SJCRH30 (cell line): ENCODE measurements at regions not wholly inside any gene's neighbourhood (a gene's known extent, or its start where the extent isn't known, plus 50 kb on each side); places are given as distances from the start of the nearest gene placed in this dataset.
A peak's percentile ranks its signal among the peaks of the same experiment; 100 is the strongest.

Experiments used
- DNase-seq, 2 experiments: peaks; one replicate each; pipeline ENCODE4 v3.0.0-alpha.2; 2015 to 2020
- H3K27ac ChIP-seq: fragments of 250-450 bp; sonication (Bioruptor Pico); 2 replicates; pipeline ENCODE4 v1.5.1; 2020; ENCODE audit warnings: mild to moderate bottlenecking, moderate library complexity
- H3K27me3 ChIP-seq: fragments of 250-450 bp; sonication (Bioruptor Pico); 2 replicates; pipeline ENCODE4 v1.5.1; 2020; ENCODE audit warnings: mild to moderate bottlenecking, moderate library complexity
- H3K36me3 ChIP-seq: fragments of 250-450 bp; sonication (Bioruptor Pico); 2 replicates; pipeline ENCODE4 v1.5.1; 2020; ENCODE audit warnings: mild to moderate bottlenecking, moderate library complexity
- H3K4me1 ChIP-seq: fragments of 250-450 bp; sonication (Bioruptor Pico); 2 replicates; pipeline ENCODE4 v1.5.1; 2020; ENCODE audit warnings: mild to moderate bottlenecking, moderate library complexity
- H3K4me3 ChIP-seq: fragments of 250-450 bp; sonication (Bioruptor Pico); 2 replicates; pipeline ENCODE4 v1.5.1; 2020; ENCODE audit warnings: mild to moderate bottlenecking, moderate library complexity
- H3K9me3 ChIP-seq: fragments of 250-450 bp; sonication (Bioruptor Pico); replicated peaks from 2 replicates; pipeline ENCODE4 v1.5.1; 2020; ENCODE audit warnings: mild to moderate bottlenecking, moderate library complexity

DNA sequence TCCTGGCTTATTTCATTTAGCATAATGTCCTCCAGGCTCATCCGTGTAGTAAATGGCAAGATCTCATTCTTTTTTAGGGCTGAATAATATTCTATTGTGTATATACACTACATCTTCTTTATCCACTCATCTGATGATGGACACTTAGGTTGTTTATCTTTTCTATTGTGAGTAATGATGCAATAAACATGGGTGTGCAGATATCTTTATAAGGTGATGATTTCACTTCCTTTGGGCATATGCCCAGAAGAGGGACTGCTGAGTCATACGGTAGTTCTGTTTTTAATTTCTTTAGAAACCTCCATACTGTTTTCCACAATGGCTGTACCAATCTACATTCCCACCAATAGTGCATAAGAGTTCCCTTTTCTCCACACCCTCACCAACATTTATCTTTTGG is 317.6 kb upstream of the CNKSR2 start:
- Histone ChIP-seq H3K27me3 (no peaks in the 10 kb centered on the region), H3K9me3 (no peaks in the 10 kb centered on the region), H3K27ac (no peak overlapping the region), H3K4me1 (no peaks in the 10 kb centered on the region), H3K36me3 (no peaks in the 10 kb centered on the region), H3K4me3 (no peak overlapping the region)
- DNase-seq, result no peak

DNA sequence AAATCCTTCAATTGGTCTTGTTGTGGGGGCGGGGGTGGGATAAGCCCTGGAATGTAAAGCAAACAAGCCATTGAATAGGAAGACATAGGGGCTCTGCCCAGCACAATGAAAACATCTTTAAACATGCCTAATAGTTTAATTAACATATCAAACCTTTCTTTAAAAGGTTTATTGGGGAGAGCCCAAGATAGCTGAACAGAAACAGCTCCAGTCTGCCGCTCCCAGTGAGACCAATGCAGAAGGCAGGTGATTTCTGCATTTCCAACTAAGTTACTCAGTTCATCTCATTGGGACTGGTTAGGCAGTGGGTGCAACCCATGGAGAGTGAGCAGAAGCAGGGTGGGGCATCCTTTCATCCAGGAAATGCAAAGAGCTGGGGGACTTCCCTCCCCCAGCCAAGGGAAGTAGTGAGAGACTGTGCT is 327.2 kb upstream of the CNKSR2 start:
- no peaks in the 10 kb centered on the region for H3K36me3 ChIP-seq
- H3K27ac ChIP-seq, result no peak overlapping the region
- no peak overlapping the region for H3K4me3 ChIP-seq
- no peaks in the 10 kb centered on the region for H3K4me1 ChIP-seq
- H3K27me3 ChIP-seq, result no peaks in the 10 kb centered on the region
- no peaks in the 10 kb centered on the region for H3K9me3 ChIP-seq
- no peak for DNase-seq

DNA sequence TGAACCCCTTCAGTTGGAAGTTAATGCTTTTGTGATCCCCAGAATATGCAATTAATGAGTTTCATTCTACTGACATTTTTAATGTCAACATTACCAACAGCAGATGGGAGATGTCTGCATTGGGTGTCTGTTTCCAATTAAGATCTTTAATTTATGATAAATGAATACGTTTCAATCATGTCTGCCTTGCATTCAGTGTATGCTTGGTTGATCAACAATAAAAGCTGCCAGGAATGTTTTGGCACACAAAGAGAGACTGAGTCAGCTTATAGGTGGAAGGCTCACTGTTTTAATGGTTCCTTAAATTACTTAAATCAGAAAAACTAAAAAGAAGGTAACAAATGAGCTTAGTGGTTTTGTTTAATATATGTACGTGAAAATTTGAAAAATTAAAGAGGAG is 359.9 kb upstream of the CNKSR2 start:
- H3K9me3 ChIP-seq, result no peaks in the 10 kb centered on the region
- DNase-seq, result no peak

DNA sequence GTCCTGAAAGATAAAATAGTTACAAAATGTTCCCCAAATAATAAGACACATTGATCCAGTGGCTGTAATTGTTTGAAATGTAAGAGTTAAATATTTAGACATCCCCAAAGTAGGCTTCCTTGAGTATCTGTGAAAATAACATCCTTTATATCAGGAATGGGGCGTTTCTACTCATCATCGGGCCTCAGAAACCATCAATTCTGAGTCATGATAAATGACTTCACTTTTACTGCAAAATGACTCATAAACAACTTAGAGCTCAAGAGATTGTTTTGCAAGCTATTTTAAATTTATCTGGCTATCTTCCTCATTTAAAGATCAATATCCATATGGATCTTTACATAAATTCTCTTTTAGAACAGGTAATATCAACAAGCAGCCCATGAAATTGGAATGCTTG is 369.4 kb upstream of the CNKSR2 start:
- Histone ChIP-seq H3K27ac (no peak overlapping the region), H3K4me3 (no peak overlapping the region), H3K27me3 (no peaks in the 10 kb centered on the region), H3K36me3 (no peaks in the 10 kb centered on the region), H3K9me3 (no peaks in the 10 kb centered on the region), H3K4me1 (no peaks in the 10 kb centered on the region)
- DNase-seq, result no peak

More for the DNA sequence above, 359.9 kb upstream of the CNKSR2 start:
- no peaks in the 10 kb centered on the region for H3K4me1 ChIP-seq
- H3K4me3 ChIP-seq, result no peak overlapping the region
- no peaks in the 10 kb centered on the region for H3K27me3 ChIP-seq
- no peaks in the 10 kb centered on the region for H3K36me3 ChIP-seq
- no peak overlapping the region for H3K27ac ChIP-seq

DNA sequence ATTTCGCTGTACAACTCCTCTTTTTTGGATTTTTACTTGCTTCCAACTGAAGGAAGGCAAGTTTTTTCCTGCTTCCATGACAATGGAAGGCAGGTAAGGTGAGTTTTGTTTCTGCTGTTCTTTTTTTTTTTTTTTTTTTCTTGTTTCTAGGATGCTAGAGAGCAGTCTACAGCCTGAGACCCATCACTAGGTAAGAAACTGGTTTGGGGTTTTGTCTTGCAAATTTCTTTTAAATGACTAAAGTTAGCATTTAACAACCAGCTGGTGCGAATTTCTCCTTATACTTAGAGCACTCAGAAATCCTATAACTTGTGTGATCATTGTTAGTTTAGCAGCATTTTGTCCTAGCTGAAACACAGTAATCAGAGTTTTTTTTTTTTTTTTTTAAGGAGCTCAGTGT is 378.4 kb upstream of the CNKSR2 start:
- no peak for DNase-seq
- H3K9me3 ChIP-seq, result no peaks in the 10 kb centered on the region
- no peaks in the 10 kb centered on the region for H3K36me3 ChIP-seq
- no peaks in the 10 kb centered on the region for H3K27me3 ChIP-seq
- no peak overlapping the region for H3K4me3 ChIP-seq
- no peak overlapping the region for H3K27ac ChIP-seq
- no peaks in the 10 kb centered on the region for H3K4me1 ChIP-seq

DNA sequence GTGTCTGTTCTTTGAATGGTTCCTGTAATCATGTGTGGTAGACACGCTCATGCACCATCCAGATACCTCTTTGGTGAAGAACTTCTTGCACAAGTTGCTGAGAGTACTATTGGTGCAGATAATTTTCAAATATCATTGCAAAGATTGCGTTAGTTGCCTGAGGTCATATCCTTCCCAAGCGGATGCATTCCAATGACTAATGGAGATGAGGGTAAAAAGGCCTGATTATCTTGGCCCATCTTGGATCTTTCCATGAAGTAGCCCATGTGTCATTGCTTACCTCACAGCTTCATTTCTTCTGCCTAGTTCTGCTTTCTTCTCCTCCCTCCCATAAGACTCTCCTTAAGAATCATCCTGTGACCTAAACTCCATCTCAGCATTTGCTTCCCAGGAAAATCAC is 384.9 kb upstream of the CNKSR2 start:
- Histone ChIP-seq H3K9me3 (no peaks in the 10 kb centered on the region), H3K27me3 (no peaks in the 10 kb centered on the region), H3K27ac (no peak overlapping the region), H3K36me3 (no peaks in the 10 kb centered on the region), H3K4me1 (no peaks in the 10 kb centered on the region), H3K4me3 (no peak overlapping the region)
- DNase-seq, result no peak

DNA sequence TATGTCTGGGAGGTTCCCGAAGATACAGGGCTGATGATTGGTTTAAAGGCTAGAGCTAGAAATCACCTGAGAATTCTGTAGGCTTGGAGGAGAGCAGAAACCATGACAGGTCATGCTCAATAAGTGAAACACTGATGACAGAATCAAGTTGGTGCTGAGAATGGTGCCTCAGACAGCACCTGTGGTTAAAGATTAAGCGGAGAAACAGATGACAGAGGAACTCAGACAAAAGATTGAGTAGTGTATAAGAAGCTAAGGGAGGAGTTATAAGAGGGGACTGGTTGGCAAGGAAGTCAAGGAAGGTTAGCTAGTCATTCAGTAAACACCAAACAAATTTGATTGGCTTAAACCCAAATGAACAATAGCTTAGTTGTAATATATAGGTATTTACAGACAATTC is 385.4 kb upstream of the CNKSR2 start:
- H3K4me1 ChIP-seq, result no peaks in the 10 kb centered on the region

DNA sequence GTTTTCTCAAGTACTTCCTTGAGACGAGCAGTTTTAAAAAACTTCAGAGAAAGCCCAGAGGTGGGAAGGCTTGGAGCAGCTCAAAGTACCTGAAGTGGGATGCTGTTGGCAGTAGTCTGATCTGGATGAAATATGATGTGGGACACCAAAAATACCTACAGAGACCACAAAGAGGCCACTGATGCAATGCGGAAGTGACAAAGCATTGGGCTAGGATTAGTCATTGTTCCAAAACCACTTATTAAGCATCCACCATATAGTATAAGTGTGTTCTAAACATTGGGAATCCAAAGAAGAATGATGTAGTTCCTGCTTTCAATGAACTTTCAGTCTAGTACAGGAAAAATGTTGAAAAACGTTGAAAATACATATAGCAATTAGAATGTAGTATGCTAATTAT is 386.1 kb upstream of the CNKSR2 start:
- no peaks in the 10 kb centered on the region for H3K4me1 ChIP-seq
- no peak overlapping the region for H3K4me3 ChIP-seq
- H3K9me3 ChIP-seq, result no peaks in the 10 kb centered on the region
- no peaks in the 10 kb centered on the region for H3K36me3 ChIP-seq
- H3K27ac ChIP-seq, result no peak overlapping the region
- DNase-seq, result peak in 1 of 2 experiments; percentile 4
- no peaks in the 10 kb centered on the region for H3K27me3 ChIP-seq

More for the DNA sequence above, 385.4 kb upstream of the CNKSR2 start:
- Histone ChIP-seq H3K27ac (no peak overlapping the region), H3K9me3 (no peaks in the 10 kb centered on the region), H3K4me3 (no peak overlapping the region), H3K36me3 (no peaks in the 10 kb centered on the region), H3K27me3 (no peaks in the 10 kb centered on the region)
- DNase-seq, result no peak

DNA sequence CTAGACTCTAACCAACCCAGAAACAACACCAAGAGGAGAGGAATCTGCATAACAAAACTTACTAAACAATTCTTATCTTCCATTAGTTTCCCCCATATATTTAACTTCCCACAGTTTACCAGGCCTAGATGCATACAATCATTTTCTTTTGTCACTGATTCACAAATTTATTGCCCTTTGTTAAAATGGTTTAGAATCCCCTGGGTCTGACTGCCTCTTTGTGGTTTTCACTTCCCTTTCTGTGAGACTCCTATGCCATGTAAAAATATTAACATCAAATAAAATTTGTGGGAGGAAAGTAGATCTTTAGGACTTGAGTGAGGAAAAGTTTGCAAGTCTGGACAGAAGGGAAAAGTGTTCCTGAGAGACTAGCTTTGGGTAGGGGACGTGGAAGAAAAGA is 393.8 kb upstream of the CNKSR2 start:
- H3K27ac ChIP-seq, result no peak overlapping the region
- H3K36me3 ChIP-seq, result no peaks in the 10 kb centered on the region

DNA sequence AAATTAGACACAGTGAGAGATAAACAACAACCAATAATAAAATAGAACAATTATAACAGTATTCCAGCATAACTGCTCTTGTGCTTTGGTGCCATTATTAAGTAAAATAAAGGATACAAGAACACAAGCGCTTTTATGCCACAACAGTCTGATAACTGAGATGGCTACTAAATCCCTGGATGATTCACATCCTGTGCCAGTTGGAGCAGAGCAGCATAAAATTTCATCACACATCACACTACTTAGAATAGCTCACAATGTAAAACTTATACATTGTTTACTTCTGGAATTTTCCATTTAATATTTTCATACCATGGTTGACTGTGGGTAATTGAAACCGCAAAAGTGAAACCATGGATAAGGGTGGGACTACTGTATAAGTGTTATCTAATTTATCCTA is 399.9 kb upstream of the CNKSR2 start:
- Histone ChIP-seq H3K36me3 (no peaks in the 10 kb centered on the region), H3K27me3 (0 out of 2 replicates have a peak, but pooled peaks cover under 1% of the 10 kb centered on the region), H3K27ac (no peak overlapping the region), H3K4me1 (peaks cover 11% of the 10 kb centered on the region), H3K4me3 (no peak overlapping the region), H3K9me3 (no peaks in the 10 kb centered on the region)
- DNase-seq, result peak in 1 of 2 experiments; percentile 31

More for the DNA sequence above, 393.8 kb upstream of the CNKSR2 start:
- DNase-seq, result no peak
- Histone ChIP-seq H3K4me1 (no peaks in the 10 kb centered on the region), H3K4me3 (no peak overlapping the region), H3K27me3 (0 out of 2 replicates have a peak, but pooled peaks cover 2% of the 10 kb centered on the region), H3K9me3 (no peaks in the 10 kb centered on the region)

DNA sequence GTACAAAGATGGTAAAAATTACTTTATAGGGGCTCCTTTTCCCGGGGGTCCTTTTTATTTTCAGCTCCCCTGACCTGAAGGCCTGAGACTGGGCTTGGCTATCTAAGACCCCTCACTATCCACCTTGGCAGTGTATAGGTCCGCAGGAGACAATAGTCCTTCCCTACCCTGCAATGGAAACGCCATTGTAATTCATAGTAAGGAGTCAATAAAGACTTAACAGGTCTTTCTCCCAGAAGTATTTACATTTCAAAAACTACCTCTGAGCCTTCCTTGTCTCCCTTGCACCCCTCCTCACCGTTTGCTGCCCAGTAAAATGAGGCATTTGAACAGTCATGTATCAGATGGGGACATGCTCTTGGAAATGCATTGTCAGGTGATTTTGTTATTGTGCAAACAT is 401.2 kb upstream of the CNKSR2 start:
- no peaks in the 10 kb centered on the region for H3K36me3 ChIP-seq
- H3K4me1 ChIP-seq, result peaks cover 11% of the 10 kb centered on the region
- no peak for DNase-seq
- no peak overlapping the region for H3K4me3 ChIP-seq
- H3K27me3 ChIP-seq, result no peaks in the 10 kb centered on the region
- no peaks in the 10 kb centered on the region for H3K9me3 ChIP-seq
- H3K27ac ChIP-seq, result no peak overlapping the region

DNA sequence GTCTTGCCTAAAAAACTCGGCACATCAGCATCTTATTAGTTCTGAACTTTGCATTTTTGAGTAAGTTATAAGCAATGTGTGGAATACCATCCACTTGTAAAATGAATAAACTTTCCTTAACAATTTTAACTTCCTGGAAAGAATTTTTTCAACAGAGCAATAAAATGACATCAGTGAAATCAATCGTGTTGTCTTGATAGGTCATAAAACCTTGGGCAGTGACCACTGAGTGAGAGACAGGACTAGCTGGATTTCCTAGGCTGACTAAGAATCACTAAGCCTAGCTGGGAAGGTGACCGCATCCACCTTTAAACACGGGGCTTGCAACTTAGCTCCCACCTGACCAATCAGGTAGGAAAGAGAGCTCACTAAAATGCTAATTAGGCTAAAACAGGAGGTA is 403.0 kb upstream of the CNKSR2 start:
- no peaks in the 10 kb centered on the region for H3K27me3 ChIP-seq
- H3K9me3 ChIP-seq, result no peaks in the 10 kb centered on the region
- H3K4me3 ChIP-seq, result no peak overlapping the region
- no peak for DNase-seq
- H3K4me1 ChIP-seq, result peaks cover 11% of the 10 kb centered on the region
- H3K27ac ChIP-seq, result no peak overlapping the region
- H3K36me3 ChIP-seq, result no peaks in the 10 kb centered on the region

DNA sequence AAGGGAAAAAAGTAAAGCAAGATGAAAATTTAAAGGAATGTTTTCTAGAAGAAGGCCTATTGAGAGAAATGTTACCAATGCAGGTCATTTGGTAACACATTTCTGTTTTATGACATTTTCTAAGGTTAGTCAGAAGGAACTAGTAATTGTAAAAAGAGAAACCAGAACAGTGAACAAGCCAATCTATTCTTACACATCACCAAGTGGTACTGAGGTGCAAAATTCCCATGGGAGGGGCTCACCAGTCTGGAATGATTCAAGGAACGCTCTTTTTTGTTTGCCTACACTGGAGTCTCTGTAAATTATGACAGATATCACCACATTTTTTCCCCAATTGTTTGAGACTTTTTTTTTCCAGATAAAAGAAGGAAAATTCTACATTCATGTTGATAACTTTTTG is 404.7 kb upstream of the CNKSR2 start:
- no peak overlapping the region for H3K27ac ChIP-seq
- peaks cover 8% of the 10 kb centered on the region for H3K4me1 ChIP-seq
- no peaks in the 10 kb centered on the region for H3K36me3 ChIP-seq
- no peaks in the 10 kb centered on the region for H3K27me3 ChIP-seq
- H3K9me3 ChIP-seq, result no peaks in the 10 kb centered on the region
- H3K4me3 ChIP-seq, result no peak overlapping the region
- DNase-seq, result no peak

DNA sequence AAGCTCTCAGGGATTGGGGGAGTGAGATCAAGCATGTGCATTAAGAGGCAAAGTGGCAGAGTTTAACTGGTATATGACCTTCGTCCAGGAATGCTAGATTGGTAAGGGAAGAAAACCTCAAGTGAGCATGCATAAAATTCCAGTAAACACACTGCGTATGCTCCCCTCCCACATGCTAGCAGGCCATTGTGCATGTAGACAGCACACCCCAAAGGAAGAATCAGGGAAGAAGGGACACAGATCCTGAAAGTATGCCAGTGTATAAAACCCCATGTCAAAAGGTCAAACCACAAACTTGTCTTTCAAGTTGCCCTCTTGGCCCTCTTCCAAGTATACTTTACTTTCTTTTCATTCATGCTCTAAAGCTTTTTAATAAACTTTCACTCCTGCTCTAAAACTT is 405.2 kb upstream of the CNKSR2 start:
- peak; percentile 16 to 33 for DNase-seq
- Histone ChIP-seq H3K4me1 (peaks cover 3% of the 10 kb centered on the region), H3K9me3 (no peaks in the 10 kb centered on the region), H3K27me3 (no peaks in the 10 kb centered on the region), H3K36me3 (no peaks in the 10 kb centered on the region), H3K27ac (no peak overlapping the region), H3K4me3 (no peak overlapping the region)

DNA sequence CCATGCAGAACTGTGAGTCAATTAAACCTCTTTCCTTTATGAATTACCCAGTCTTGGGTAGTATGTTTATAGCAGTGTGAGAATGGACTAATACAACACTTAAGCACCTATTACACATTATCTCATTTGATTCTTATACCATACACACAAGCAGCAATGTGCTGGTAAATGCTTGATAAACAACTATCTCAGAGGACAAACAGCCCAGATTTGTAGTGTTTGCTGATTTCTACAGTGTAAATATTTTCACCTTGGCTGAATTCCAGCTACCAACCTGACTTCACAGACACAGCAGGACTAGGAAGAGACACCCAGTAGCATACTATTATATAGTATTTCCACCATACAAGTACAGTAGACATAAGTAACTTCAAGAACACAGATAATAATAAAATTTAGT is 406.5 kb upstream of the CNKSR2 start:
- Histone ChIP-seq H3K27ac (no peak overlapping the region), H3K4me1 (no peaks in the 10 kb centered on the region)
- DNase-seq, result no peak

DNA sequence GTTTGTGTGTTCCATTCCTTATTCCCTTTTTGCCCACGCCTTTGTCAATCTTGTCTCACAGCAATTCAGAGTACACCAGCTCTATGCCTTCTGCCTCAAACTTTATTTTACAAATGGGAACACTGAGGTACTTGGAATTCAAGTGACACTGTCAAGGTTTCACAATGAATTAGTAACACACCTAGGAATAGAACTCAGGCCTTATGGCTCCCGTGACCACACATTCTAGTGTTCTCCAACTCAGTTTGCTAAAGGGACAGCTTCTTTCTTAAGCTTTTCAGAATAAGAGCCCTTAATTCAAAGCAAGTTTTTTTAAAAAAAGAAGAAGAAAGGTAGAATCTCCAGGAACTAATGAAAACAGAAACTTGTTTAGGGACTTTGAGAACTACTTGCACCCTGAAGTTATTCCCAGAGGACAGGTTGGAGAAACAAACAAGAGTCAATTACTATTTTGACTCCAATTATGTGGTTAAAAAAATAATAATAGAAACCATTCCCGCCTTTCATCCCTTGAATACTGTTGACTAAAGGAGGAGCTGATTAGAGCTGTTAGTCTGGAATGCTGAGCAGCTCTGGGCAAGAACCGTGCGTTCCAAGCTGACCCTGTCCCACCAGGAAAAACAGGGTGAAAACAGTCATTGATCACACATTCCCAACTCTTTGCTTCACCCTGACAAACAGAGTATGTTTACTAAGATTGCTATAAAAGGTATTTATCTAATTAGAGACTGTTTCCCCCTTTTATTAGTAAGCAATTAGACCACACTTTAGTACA is 408.8 kb upstream of the CNKSR2 start:
- no peaks in the 10 kb centered on the region for H3K9me3 ChIP-seq
- no peaks in the 10 kb centered on the region for H3K36me3 ChIP-seq
- H3K4me3 ChIP-seq, result no peak overlapping the region
- no peak for DNase-seq
- no peak overlapping the region for H3K27ac ChIP-seq
- H3K4me1 ChIP-seq, result no peaks in the 10 kb centered on the region
- no peaks in the 10 kb centered on the region for H3K27me3 ChIP-seq

More for the DNA sequence above, 406.5 kb upstream of the CNKSR2 start:
- Histone ChIP-seq H3K36me3 (no peaks in the 10 kb centered on the region), H3K9me3 (no peaks in the 10 kb centered on the region), H3K4me3 (no peak overlapping the region), H3K27me3 (no peaks in the 10 kb centered on the region)
